Natural killer cell (primary cell): ENCODE measurements at regions not wholly inside any gene's neighbourhood (a gene's known extent, or its start where the extent isn't known, plus 50 kb on each side); places are given as distances from the start of the nearest gene placed in this dataset.

Experiments used
- ATAC-seq, 3 donors: fragments of 150-1000 bp in 2 of 3; fragments of 200-7000 bp in 1 of 3; cut with Tn5 transposase; 1 replicate in 1 of 3; 2 replicates in 2 of 3; pipeline ENCODE4 v1.10.0; 2021; ENCODE audit warnings: mild to moderate bottlenecking in 2 of 3, moderate library complexity in 2 of 3
- DNase-seq, 2 donors: peaks; one replicate each; pipeline versions ENCODE4 v3.0.0 to v3.0.0-alpha.2; 2013 to 2021; ENCODE audit warnings: mixed read lengths in 1 of 2
- H3K27ac ChIP-seq: one replicate; pipeline ENCODE4 v1.5.1; 2013; ENCODE audit warnings: mild to moderate bottlenecking, low read length
- H3K27me3 ChIP-seq: one replicate; pipeline ENCODE4 v1.6.1; 2013; ENCODE audit warnings: low read length; ENCODE audit not compliant: control insufficient read depth, insufficient read depth
- H3K36me3 ChIP-seq: one replicate; pipeline ENCODE4 v1.6.1; 2013; ENCODE audit warnings: low read length; ENCODE audit not compliant: control insufficient read depth, insufficient read depth
- H3K4me1 ChIP-seq: one replicate; pipeline ENCODE4 v1.6.1; 2013; ENCODE audit warnings: low read length; ENCODE audit not compliant: control insufficient read depth, insufficient read depth
- H3K4me3 ChIP-seq: one replicate; pipeline ENCODE4 v1.5.1; 2013; ENCODE audit warnings: low read length
- H3K9me3 ChIP-seq: one replicate; pipeline ENCODE4 v1.6.1; 2013; ENCODE audit warnings: low read length; ENCODE audit not compliant: control insufficient read depth, insufficient read depth
- H3K27ac Mint-ChIP-seq, 2 donors: one replicate each; pipeline ENCODE4 v1.8.0; 2022; ENCODE audit warnings: mild to moderate bottlenecking in 2 of 2, mixed read lengths in 2 of 2, moderate library complexity in 1 of 2
- H3K27me3 Mint-ChIP-seq, 2 donors: one replicate each; pipeline ENCODE4 v1.8.0; 2022; ENCODE audit warnings: low read depth in 2 of 2, mixed read lengths in 2 of 2
- H3K36me3 Mint-ChIP-seq: one replicate; pipeline ENCODE4 v1.8.0; 2022; ENCODE audit warnings: mixed read lengths
- H3K4me1 Mint-ChIP-seq, 2 donors: one replicate each; pipeline ENCODE4 v1.8.0; 2022; ENCODE audit warnings: mixed read lengths in 2 of 2
- H3K4me3 Mint-ChIP-seq: one replicate; pipeline ENCODE4 v1.8.0; 2022; ENCODE audit warnings: mild to moderate bottlenecking, moderate library complexity, mixed read lengths
- H3K9me3 Mint-ChIP-seq, 2 donors: one replicate each; pipeline ENCODE4 v1.8.0; 2022; ENCODE audit warnings: mixed read lengths in 2 of 2
- CTCF ChIP-seq: fragments of 200-600 bp; IDR thresholded peaks from one replicate; pipeline ENCODE4 v1.8.0; 2022; ENCODE audit warnings: antibody characterized with exemption
- WGBS: methylation state at CpG from one replicate; pipeline ENCODE4 v1.1.7; 2013; ENCODE audit warnings: missing lambda C conversion rate; ENCODE audit not compliant: insufficient coverage; 5-methylcytosine and 5-hydroxymethylcytosine counted together
- intact Hi-C: fragments of 100-400 bp; cut with micrococcal nuclease; formaldehyde crosslinking; loops from one replicate; pipeline ENCODE4 v1.14.2; 2022

GRCh38 chr2:200137691-200138090 is 168.8 kb upstream of the SPATS2L start:
- no peaks in the 10 kb centered on the region for H3K27me3 Mint-ChIP-seq
- intact Hi-C loops, result no loop called here
- no peaks in the 10 kb centered on the region for H3K9me3 Mint-ChIP-seq
- H3K9me3 ChIP-seq, result no peaks in the 10 kb centered on the region
- TF ChIP-seq CTCF, result no peak
- no peak overlapping the region for H3K4me3 ChIP-seq
- H3K27ac ChIP-seq, result no peak overlapping the region
- DNase-seq (no peak), ATAC-seq (no peak)
- no peaks in the 10 kb centered on the region for H3K36me3 Mint-ChIP-seq
- H3K36me3 ChIP-seq, result no peaks in the 10 kb centered on the region
- H3K4me3 Mint-ChIP-seq, result no peak overlapping the region
- no peaks in the 10 kb centered on the region for H3K27me3 ChIP-seq
- H3K4me1 ChIP-seq, result no peaks in the 10 kb centered on the region
- 88% methylated on average over 1 of the region's 1 CpG for WGBS
- H3K27ac Mint-ChIP-seq, result no peak overlapping the region
- H3K4me1 Mint-ChIP-seq, result no peaks in the 10 kb centered on the region

GRCh38 chr2:200138391-200139124 is 167.9 kb upstream of the SPATS2L start:
- DNase-seq, result no peak
- Histone ChIP-seq H3K4me1 (no peaks in the 10 kb centered on the region), H3K9me3 (no peaks in the 10 kb centered on the region), H3K36me3 (no peaks in the 10 kb centered on the region), H3K4me3 (no peak overlapping the region), H3K27me3 (no peaks in the 10 kb centered on the region), H3K27ac (no peak overlapping the region)
- no peaks in the 10 kb centered on the region for H3K27me3 Mint-ChIP-seq
- H3K9me3 Mint-ChIP-seq, result no peaks in the 10 kb centered on the region
- H3K4me1 Mint-ChIP-seq, result no peaks in the 10 kb centered on the region
- H3K36me3 Mint-ChIP-seq, result no peaks in the 10 kb centered on the region
- ATAC-seq, result no peak
- 100% methylated on average over 2 of the region's 2 CpGs for WGBS
- no peak overlapping the region for H3K4me3 Mint-ChIP-seq
- intact Hi-C loops, result no loop called here
- no peak for TF ChIP-seq CTCF
- no peak overlapping the region for H3K27ac Mint-ChIP-seq

GRCh38 chr2:200144571-200144970 is 161.9 kb upstream of the SPATS2L start:
- Histone ChIP-seq H3K9me3 (peaks cover 4% of the 10 kb centered on the region), H3K27me3 (no peaks in the 10 kb centered on the region), H3K4me3 (no peak overlapping the region), H3K4me1 (no peaks in the 10 kb centered on the region), H3K36me3 (no peaks in the 10 kb centered on the region), H3K27ac (no peak overlapping the region)
- intact Hi-C loops, result no loop called here
- no peak for ATAC-seq
- Mint-ChIP-seq H3K4me3 (no peak overlapping the region), H3K36me3 (no peaks in the 10 kb centered on the region), H3K4me1 (no peaks in the 10 kb centered on the region), H3K27ac (no peak overlapping the region), H3K9me3 (peaks cover 0 to 6% of the 10 kb centered on the region in 2 donors), H3K27me3 (no peaks in the 10 kb centered on the region)
- no peak for TF ChIP-seq CTCF
- 84% methylated on average over 2 of the region's 2 CpGs for WGBS
- no peak for DNase-seq

- Histone ChIP-seq H3K27me3 (no peaks in the 10 kb centered on the region), H3K4me3 (no peak overlapping the region), H3K4me1 (no peaks in the 10 kb centered on the region), H3K36me3 (no peaks in the 10 kb centered on the region), H3K9me3 (peaks cover 7% of the 10 kb centered on the region), H3K27ac (no peak overlapping the region)
- ATAC-seq (no peak), DNase-seq (no peak)
- WGBS, result 44% methylated on average over 1 of the region's 3 CpGs
- H3K27me3 Mint-ChIP-seq, result peaks cover 0 to 3% of the 10 kb centered on the region in 2 donors
- no peaks in the 10 kb centered on the region for H3K36me3 Mint-ChIP-seq
- no peak overlapping the region for H3K4me3 Mint-ChIP-seq
- peaks cover 9 to 11% of the 10 kb centered on the region in 2 donors for H3K9me3 Mint-ChIP-seq
- intact Hi-C loops, result no loop called here
- H3K27ac Mint-ChIP-seq, result no peak overlapping the region
- TF ChIP-seq CTCF, result no peak
- no peaks in the 10 kb centered on the region for H3K4me1 Mint-ChIP-seq
Measured at GRCh38 chr2:200146501-200146900, 160.0 kb upstream of the SPATS2L start.
